Activated naive CD4-positive, alpha-beta T cell treated with anti-CD3 and anti-CD28 coated beads, Interleukin-2, amount 50 U/mL, for 24 hours (primary cell): ENCODE measurements at regions not wholly inside any gene's neighbourhood (a gene's known extent, or its start where the extent isn't known, plus 50 kb on each side); places are given as distances from the start of the nearest gene placed in this dataset.

Source experiments
- H3K27ac Mint-ChIP-seq: one replicate; pipeline ENCODE4 v1.8.0; 2021; ENCODE audit warnings: mild to moderate bottlenecking, mixed read lengths
- H3K27me3 Mint-ChIP-seq: one replicate; pipeline ENCODE4 v1.8.0; 2021; ENCODE audit warnings: mixed read lengths
- H3K36me3 Mint-ChIP-seq: one replicate; pipeline ENCODE4 v1.8.0; 2021; ENCODE audit warnings: mixed read lengths
- H3K4me1 Mint-ChIP-seq: one replicate; pipeline ENCODE4 v1.8.0; 2021; ENCODE audit warnings: mixed read lengths
- H3K4me3 Mint-ChIP-seq: one replicate; pipeline ENCODE4 v1.8.0; 2021; ENCODE audit warnings: mild to moderate bottlenecking, mixed read lengths
- H3K9me3 Mint-ChIP-seq: one replicate; pipeline ENCODE4 v1.8.0; 2021; ENCODE audit warnings: mixed read lengths

GRCh38 chr13:106799781-106800335 lies 231.9 kb upstream of the ARGLU1 start:
- Mint-ChIP-seq H3K27me3 (peaks cover 3% of the 10 kb centered on the region), H3K36me3 (no peaks in the 10 kb centered on the region), H3K27ac (no peak overlapping the region), H3K4me1 (no peaks in the 10 kb centered on the region), H3K9me3 (no peaks in the 10 kb centered on the region), H3K4me3 (no peak overlapping the region)

DNA sequence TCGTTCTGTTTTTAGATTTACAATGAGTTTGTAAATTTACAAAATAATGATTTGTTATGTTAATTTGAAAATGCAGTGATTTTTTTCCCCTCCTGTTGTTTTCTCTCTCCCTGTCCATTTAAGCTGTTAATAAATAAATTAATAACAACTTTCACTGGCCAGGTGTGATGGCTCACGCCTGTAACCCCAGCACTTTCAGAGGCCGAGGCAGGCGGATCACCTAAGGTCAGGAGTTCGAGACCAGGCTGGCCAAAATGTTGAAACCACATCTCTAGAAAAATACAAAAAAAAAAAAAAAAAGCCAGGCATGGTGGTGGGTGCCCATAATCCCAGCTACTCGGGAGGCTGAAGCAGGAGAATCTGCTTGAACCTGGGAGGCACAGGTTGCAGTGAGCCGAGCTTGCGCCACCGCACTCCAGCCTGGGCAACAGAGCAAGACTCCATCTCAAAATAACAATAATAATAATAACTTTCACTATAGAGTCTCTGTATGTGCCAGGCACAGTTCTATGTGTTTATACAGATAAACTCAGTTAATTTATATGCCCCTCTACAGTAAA lies 229.2 kb upstream of the ARGLU1 start:
- no peaks in the 10 kb centered on the region for H3K4me1 Mint-ChIP-seq
- H3K27me3 Mint-ChIP-seq: peaks cover 3% of the 10 kb centered on the region
- H3K36me3 Mint-ChIP-seq: no peaks in the 10 kb centered on the region
- no peak overlapping the region for H3K27ac Mint-ChIP-seq
- H3K4me3 Mint-ChIP-seq: no peak overlapping the region
- no peaks in the 10 kb centered on the region for H3K9me3 Mint-ChIP-seq

DNA sequence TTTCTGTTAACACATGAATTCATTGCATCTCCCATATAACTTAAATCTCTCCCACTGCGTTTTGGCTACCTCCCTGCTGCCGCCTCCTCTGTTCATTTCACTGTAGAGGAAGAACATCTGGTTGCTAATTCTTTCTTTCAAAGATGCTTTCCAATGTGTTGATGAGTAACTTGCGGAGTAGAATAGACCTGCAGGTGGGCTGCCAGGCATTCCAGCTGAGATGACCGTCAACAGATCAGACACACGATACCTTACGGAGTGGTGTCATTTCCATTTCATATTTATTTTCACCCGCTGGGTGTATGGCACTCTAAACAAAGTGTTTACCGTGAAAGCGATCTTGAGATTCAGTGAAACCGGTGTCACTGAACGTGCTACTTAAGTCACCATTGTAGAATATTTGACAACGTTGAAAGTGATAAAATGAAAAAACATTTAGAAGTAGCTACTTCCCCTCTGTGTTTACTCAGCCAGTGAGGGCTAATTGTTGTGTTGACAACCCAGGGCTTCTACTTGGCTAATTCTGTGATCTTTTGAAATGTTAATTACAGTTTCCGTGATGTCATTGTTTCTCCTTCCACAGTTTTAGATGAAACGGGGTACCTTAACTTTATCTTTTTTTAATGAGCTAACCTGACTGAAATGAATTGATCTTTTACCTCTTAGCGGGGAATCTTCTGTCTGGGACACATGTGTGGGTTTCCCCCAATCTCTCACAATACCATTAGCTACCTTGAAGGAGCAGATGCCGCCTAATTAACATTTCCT lies 228.5 kb upstream of the ARGLU1 start:
- Mint-ChIP-seq H3K36me3 (no peaks in the 10 kb centered on the region), H3K27me3 (peaks cover 3% of the 10 kb centered on the region), H3K27ac (no peak overlapping the region), H3K4me3 (no peak overlapping the region), H3K9me3 (no peaks in the 10 kb centered on the region), H3K4me1 (no peaks in the 10 kb centered on the region)

- H3K36me3 Mint-ChIP-seq: no peaks in the 10 kb centered on the region
- peaks cover 3% of the 10 kb centered on the region for H3K27me3 Mint-ChIP-seq
- no peaks in the 10 kb centered on the region for H3K9me3 Mint-ChIP-seq
- H3K4me3 Mint-ChIP-seq: no peak overlapping the region
- H3K27ac Mint-ChIP-seq: no peak overlapping the region
- no peaks in the 10 kb centered on the region for H3K4me1 Mint-ChIP-seq
Observed at GRCh38 chr13:106795847-106796246, 227.9 kb upstream of the ARGLU1 start.

- no peak overlapping the region for H3K4me3 Mint-ChIP-seq
- no peaks in the 10 kb centered on the region for H3K9me3 Mint-ChIP-seq
- peaks cover 3% of the 10 kb centered on the region for H3K27me3 Mint-ChIP-seq
- H3K36me3 Mint-ChIP-seq: no peaks in the 10 kb centered on the region
- no peaks in the 10 kb centered on the region for H3K4me1 Mint-ChIP-seq
- no peak overlapping the region for H3K27ac Mint-ChIP-seq
Observed at GRCh38 chr13:106794117-106794516, 226.2 kb upstream of the ARGLU1 start.

DNA sequence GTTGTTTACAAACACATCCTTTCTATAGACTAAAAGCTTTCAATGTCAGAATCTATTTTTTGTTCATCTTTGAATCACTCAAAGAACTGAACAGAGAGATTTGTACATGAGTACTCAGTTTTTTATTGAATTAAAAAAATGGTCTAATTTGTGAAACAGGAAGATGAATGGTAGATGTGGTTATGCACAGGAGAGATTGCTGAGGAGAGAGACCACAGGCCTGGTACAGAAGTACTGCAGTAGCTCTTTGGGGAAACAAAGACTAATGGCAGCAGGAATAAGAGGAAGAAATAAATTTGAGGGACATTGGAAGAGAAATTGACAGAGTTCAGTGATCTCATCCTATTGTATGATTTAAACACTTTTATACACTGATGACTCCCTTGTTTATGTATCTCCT lies 222.0 kb upstream of the ARGLU1 start:
- peaks cover 5% of the 10 kb centered on the region for H3K27me3 Mint-ChIP-seq
- H3K9me3 Mint-ChIP-seq: no peaks in the 10 kb centered on the region
- no peaks in the 10 kb centered on the region for H3K36me3 Mint-ChIP-seq
- no peak overlapping the region for H3K27ac Mint-ChIP-seq
- H3K4me3 Mint-ChIP-seq: no peak overlapping the region
- no peaks in the 10 kb centered on the region for H3K4me1 Mint-ChIP-seq

GRCh38 chr13:106786006-106786563 lies 218.1 kb upstream of the ARGLU1 start:
- Mint-ChIP-seq H3K27ac (no peak overlapping the region), H3K36me3 (no peaks in the 10 kb centered on the region), H3K27me3 (peaks cover 5% of the 10 kb centered on the region), H3K4me1 (no peaks in the 10 kb centered on the region), H3K4me3 (no peak overlapping the region), H3K9me3 (no peaks in the 10 kb centered on the region)

DNA sequence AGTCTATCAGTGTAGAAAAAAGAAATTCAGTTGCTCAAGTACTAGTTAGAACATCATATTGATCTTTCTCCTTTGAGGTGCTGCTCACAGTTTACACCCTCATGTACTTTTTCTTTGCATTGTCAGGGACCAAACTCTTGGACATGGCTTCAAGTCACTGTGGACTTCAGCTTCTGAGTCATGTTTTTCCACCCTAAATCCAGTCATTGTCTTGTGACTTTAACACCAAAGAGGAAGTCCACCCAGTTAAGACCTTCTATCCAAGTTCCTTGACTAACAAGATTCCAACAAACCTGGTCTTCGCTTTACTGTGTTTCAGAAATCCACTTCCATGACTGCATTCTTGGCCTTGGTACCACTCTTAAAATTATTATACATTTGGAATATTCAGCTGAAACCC lies 206.7 kb upstream of the ARGLU1 start:
- Mint-ChIP-seq H3K4me1 (no peaks in the 10 kb centered on the region), H3K4me3 (no peak overlapping the region), H3K27me3 (no peaks in the 10 kb centered on the region), H3K36me3 (no peaks in the 10 kb centered on the region), H3K9me3 (peaks cover 7% of the 10 kb centered on the region), H3K27ac (no peak overlapping the region)

DNA sequence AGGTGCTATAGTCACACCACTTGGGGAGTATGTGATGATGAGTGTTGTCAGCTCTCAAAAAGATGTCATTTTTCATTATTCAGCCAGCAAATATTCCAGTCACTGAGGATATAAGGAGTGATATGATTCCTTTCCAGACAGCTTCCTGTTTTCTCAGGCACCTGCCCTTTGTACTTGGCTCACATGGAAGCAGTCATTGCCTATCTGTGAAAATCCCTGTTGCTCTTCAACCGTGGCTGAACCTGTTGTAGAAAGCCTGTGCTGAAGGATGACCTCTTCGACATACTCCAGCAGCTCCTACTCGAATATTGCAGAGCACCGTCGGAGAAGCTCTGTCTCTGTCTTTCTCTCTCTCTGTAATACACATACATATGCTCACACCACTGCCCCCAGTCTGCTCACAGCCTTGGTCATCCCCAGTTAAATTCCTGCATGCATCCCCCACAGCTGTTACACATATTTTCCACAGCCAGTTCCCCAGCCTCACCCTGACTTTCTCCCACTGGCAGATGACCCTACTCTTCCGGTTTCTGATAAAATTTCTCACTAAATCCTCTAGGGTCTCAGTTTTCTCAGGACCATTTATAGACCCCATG lies 204.2 kb upstream of the ARGLU1 start:
- Mint-ChIP-seq H3K9me3 (peaks cover 11% of the 10 kb centered on the region), H3K27me3 (no peaks in the 10 kb centered on the region), H3K27ac (no peak overlapping the region), H3K4me1 (no peaks in the 10 kb centered on the region), H3K4me3 (no peak overlapping the region), H3K36me3 (no peaks in the 10 kb centered on the region)

DNA sequence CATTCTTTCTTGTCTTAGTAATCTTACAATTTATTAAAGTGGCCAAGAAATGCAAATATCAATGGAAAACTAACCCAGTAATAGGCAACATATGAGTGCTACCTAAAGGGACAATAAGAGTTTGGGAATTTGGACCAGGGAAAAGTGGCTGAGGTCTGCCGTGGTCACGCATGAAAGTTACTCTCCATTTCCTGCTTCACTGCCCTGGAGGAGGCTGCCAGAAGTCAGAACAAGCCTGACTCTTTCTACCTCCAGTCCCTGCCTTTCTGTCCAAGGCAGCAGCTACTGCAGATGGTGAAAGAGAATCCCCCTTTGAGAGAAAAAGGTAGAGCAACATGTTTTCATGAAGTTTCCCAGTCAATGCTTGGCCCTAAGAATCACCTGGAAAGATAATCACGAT lies 201.1 kb upstream of the ARGLU1 start:
- Mint-ChIP-seq H3K27ac (no peak overlapping the region), H3K4me1 (no peaks in the 10 kb centered on the region), H3K4me3 (no peak overlapping the region), H3K9me3 (peaks cover 5% of the 10 kb centered on the region), H3K27me3 (peaks cover 1% of the 10 kb centered on the region), H3K36me3 (no peaks in the 10 kb centered on the region)

DNA sequence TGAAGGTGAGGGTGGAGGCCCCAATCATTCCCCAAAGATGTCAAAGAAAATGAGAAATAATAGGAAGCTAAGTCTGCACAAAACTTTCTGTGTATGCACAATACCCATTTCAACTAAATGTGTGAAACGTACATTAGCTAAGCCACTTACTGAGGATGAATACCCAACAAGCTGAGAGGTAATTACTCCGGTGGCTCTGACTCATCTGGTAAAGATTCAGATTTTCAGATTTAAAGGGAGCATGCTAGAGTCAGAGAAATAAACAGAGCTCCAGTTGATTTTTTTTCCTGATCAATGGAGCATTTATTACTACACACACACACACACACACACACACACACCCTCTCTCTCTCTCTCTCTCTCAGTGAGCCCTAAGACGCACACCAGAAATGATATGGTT lies 194.8 kb upstream of the ARGLU1 start:
- Mint-ChIP-seq H3K27me3 (peaks cover 1% of the 10 kb centered on the region), H3K27ac (no peak overlapping the region), H3K9me3 (peaks cover 5% of the 10 kb centered on the region), H3K36me3 (no peaks in the 10 kb centered on the region), H3K4me3 (no peak overlapping the region), H3K4me1 (no peaks in the 10 kb centered on the region)

- no peaks in the 10 kb centered on the region for H3K4me1 Mint-ChIP-seq
- H3K4me3 Mint-ChIP-seq: no peak overlapping the region
- H3K36me3 Mint-ChIP-seq: no peaks in the 10 kb centered on the region
- H3K27me3 Mint-ChIP-seq: peaks cover 7% of the 10 kb centered on the region
- peaks cover 3% of the 10 kb centered on the region for H3K9me3 Mint-ChIP-seq
- no peak overlapping the region for H3K27ac Mint-ChIP-seq
Observed at GRCh38 chr13:106756446-106756845, 188.5 kb upstream of the ARGLU1 start.

GRCh38 chr13:106755542-106755941 lies 187.6 kb upstream of the ARGLU1 start:
- H3K4me1 Mint-ChIP-seq: no peaks in the 10 kb centered on the region
- H3K27me3 Mint-ChIP-seq: peaks cover 7% of the 10 kb centered on the region
- H3K9me3 Mint-ChIP-seq: peaks cover 3% of the 10 kb centered on the region
- H3K4me3 Mint-ChIP-seq: no peak overlapping the region
- H3K27ac Mint-ChIP-seq: no peak overlapping the region
- H3K36me3 Mint-ChIP-seq: no peaks in the 10 kb centered on the region

DNA sequence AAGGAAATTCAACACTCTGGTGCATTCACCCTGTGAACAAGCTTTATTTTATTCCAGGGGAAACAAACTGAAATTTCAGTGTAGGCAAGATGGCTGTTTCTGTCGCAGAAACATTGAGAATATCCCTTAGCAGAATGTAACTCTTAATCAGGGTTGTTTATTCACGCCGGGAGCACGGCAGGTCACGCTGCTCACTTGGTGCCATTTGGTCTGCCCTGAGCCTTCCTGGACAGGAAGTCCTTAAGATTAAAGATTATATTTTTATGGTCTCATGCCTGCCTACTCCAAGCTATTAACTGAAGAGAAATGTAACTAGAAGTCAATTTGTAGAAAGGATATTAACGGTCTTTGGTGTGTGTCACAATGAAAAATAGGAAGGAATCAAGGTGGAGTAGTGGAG lies 185.3 kb upstream of the ARGLU1 start:
- Mint-ChIP-seq H3K27ac (no peak overlapping the region), H3K4me1 (no peaks in the 10 kb centered on the region), H3K36me3 (no peaks in the 10 kb centered on the region), H3K4me3 (no peak overlapping the region), H3K9me3 (peaks cover 3% of the 10 kb centered on the region), H3K27me3 (peaks cover 7% of the 10 kb centered on the region)

- no peak overlapping the region for H3K4me3 Mint-ChIP-seq
- H3K4me1 Mint-ChIP-seq: no peaks in the 10 kb centered on the region
- peaks cover 3% of the 10 kb centered on the region for H3K9me3 Mint-ChIP-seq
- H3K36me3 Mint-ChIP-seq: no peaks in the 10 kb centered on the region
- peak overlapping the region; percentile 78 for H3K27ac Mint-ChIP-seq
- H3K27me3 Mint-ChIP-seq: peaks cover 7% of the 10 kb centered on the region
Observed at GRCh38 chr13:106752584-106753170, 184.7 kb upstream of the ARGLU1 start.

DNA sequence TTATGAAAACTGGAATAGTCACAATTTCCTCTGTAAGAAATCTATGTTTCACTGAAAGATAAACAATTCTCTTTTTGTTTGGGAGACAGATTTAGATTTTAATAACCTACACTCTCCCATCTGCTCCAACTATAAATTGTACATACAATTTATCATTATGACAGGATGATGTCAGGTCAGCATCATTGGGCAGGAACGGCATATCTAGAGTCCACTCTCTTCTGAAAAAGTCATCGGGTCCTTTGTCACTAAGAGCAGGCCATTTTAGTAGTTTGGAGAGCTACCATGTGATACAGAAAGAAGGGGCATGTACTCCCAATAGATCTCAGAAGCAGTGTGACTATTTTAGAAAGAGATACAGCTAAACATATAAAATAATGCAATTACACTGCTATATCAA lies 180.8 kb upstream of the ARGLU1 start:
- no peak overlapping the region for H3K4me3 Mint-ChIP-seq

More for the DNA sequence above, 180.8 kb upstream of the ARGLU1 start:
- Mint-ChIP-seq H3K4me1 (no peaks in the 10 kb centered on the region), H3K9me3 (no peaks in the 10 kb centered on the region), H3K27me3 (peaks cover 5% of the 10 kb centered on the region), H3K27ac (no peak overlapping the region), H3K36me3 (no peaks in the 10 kb centered on the region)
